H9 (cell line): ENCODE measurements at regions not wholly inside any gene's neighbourhood (a gene's known extent, or its start where the extent isn't known, plus 50 kb on each side); places are given as distances from the start of the nearest gene placed in this dataset.

Source experiments
- DNase-seq: peaks from one replicate; pipeline ENCODE4 v3.0.0-alpha.2; 2017
- H2AFZ ChIP-seq: one replicate; pipeline ENCODE4 v1.6.1; 2013; ENCODE audit warnings: mild to moderate bottlenecking, low read length, control low read depth, moderate library complexity
- H2AK5ac ChIP-seq: 2 replicates; pipeline ENCODE4 v1.6.1; 2013; ENCODE audit warnings: low read length, control low read depth, mixed read lengths; ENCODE audit not compliant: insufficient read length
- H2BK120ac ChIP-seq: one replicate; pipeline ENCODE4 v1.6.1; 2013; ENCODE audit warnings: low read depth, mild to moderate bottlenecking, low read length, control low read depth, inconsistent platforms; ENCODE audit not compliant: poor library complexity, severe bottlenecking
- H2BK12ac ChIP-seq: 2 replicates; pipeline ENCODE4 v1.6.1; 2013; ENCODE audit warnings: low read length, control low read depth, mixed read lengths, low read depth; ENCODE audit not compliant: insufficient read length
- H2BK15ac ChIP-seq: 2 replicates; pipeline ENCODE4 v1.6.1; 2013; ENCODE audit warnings: low read depth, low read length, control low read depth
- H2BK20ac ChIP-seq: one replicate; pipeline ENCODE4 v1.6.1; 2013; ENCODE audit warnings: low read depth, mild to moderate bottlenecking, low read length, control low read depth, inconsistent platforms; ENCODE audit not compliant: poor library complexity, severe bottlenecking
- H2BK5ac ChIP-seq: 2 replicates; pipeline ENCODE4 v1.6.1; 2013; ENCODE audit warnings: low read length, control low read depth, mixed read lengths; ENCODE audit not compliant: insufficient read length
- H3K14ac ChIP-seq: 2 replicates; pipeline ENCODE4 v1.6.1; 2013; ENCODE audit warnings: low read length, control low read depth; ENCODE audit not compliant: insufficient read depth
- H3K18ac ChIP-seq: 2 replicates; pipeline ENCODE4 v1.6.1; 2013; ENCODE audit warnings: low read depth, mild to moderate bottlenecking, mixed read lengths, low read length, control low read depth; ENCODE audit not compliant: insufficient read length
- H3K23ac ChIP-seq: 2 replicates; pipeline ENCODE4 v1.6.1; 2013; ENCODE audit warnings: low read length, control low read depth, mixed read lengths, low read depth; ENCODE audit not compliant: insufficient read length
- H3K23me2 ChIP-seq: 2 replicates; pipeline ENCODE4 v1.6.1; 2013; ENCODE audit warnings: low read depth, mild to moderate bottlenecking, mixed read lengths, low read length, control low read depth; ENCODE audit not compliant: insufficient read length, poor library complexity, severe bottlenecking
- H3K27ac ChIP-seq: 2 replicates; pipeline ENCODE4 v1.5.1; 2013; ENCODE audit warnings: low read length, control low read depth, mixed read lengths, low read depth; ENCODE audit not compliant: insufficient read length
- H3K27me3 ChIP-seq: 2 replicates; pipeline ENCODE4 v1.6.1; 2013; ENCODE audit warnings: low read length, control low read depth, inconsistent platforms; ENCODE audit not compliant: insufficient read depth
- H3K4ac ChIP-seq: 2 replicates; pipeline ENCODE4 v1.6.1; 2013; ENCODE audit warnings: low read depth, mild to moderate bottlenecking, control low read depth, inconsistent platforms, low read length, moderate library complexity
- H3K4me1 ChIP-seq: 2 replicates; pipeline ENCODE4 v1.6.1; 2013; ENCODE audit warnings: low read length, control low read depth, inconsistent platforms; ENCODE audit not compliant: insufficient read depth
- H3K4me2 ChIP-seq: 2 replicates; pipeline ENCODE4 v1.6.1; 2013; ENCODE audit warnings: low read length, control low read depth, mixed read lengths; ENCODE audit not compliant: insufficient read length, insufficient read depth
- H3K56ac ChIP-seq: 2 replicates; pipeline ENCODE4 v1.6.1; 2013; ENCODE audit warnings: low read depth, mild to moderate bottlenecking, mixed read lengths, low read length, control low read depth; ENCODE audit not compliant: insufficient read length
- H3K79me1 ChIP-seq: 2 replicates; pipeline ENCODE4 v1.6.1; 2013; ENCODE audit warnings: low read depth, mild to moderate bottlenecking, moderate library complexity, low read length, control low read depth, inconsistent platforms; ENCODE audit not compliant: insufficient read depth, poor library complexity, severe bottlenecking
- H3K79me2 ChIP-seq: 2 replicates; pipeline ENCODE4 v1.6.1; 2013; ENCODE audit warnings: low read length, control low read depth, inconsistent platforms; ENCODE audit not compliant: insufficient read depth
- H3K9ac ChIP-seq: 2 replicates; pipeline ENCODE4 v1.6.1; 2013; ENCODE audit warnings: low read length, control low read depth, mixed read lengths; ENCODE audit not compliant: insufficient read length; ENCODE audit errors: extremely low read depth
- H3K9me3 ChIP-seq: one replicate; pipeline ENCODE4 v1.6.1; 2013; ENCODE audit warnings: low read depth, low read length, inconsistent platforms; ENCODE audit not compliant: control insufficient read depth
- H3T11ph ChIP-seq: one replicate; pipeline ENCODE4 v1.6.1; 2013; ENCODE audit warnings: mild to moderate bottlenecking, low read length, control low read depth, inconsistent platforms
- H4K20me1 ChIP-seq: one replicate; pipeline ENCODE4 v1.6.1; 2013; ENCODE audit not compliant: control insufficient read depth, insufficient read length, insufficient read depth
- H4K5ac ChIP-seq: 2 replicates; pipeline ENCODE4 v1.6.1; 2013; ENCODE audit warnings: low read depth, mild to moderate bottlenecking, mixed read lengths, low read length, control low read depth; ENCODE audit not compliant: insufficient read length
- H4K8ac ChIP-seq: replicated peaks from 2 replicates; pipeline ENCODE4 v1.6.1; 2013; ENCODE audit warnings: low read length, control low read depth, mixed read lengths, low read depth; ENCODE audit not compliant: insufficient read length
- H4K91ac ChIP-seq: 2 replicates; pipeline ENCODE4 v1.6.1; 2013; ENCODE audit warnings: low read depth, mild to moderate bottlenecking, moderate library complexity, mixed read lengths, low read length, control low read depth; ENCODE audit not compliant: insufficient read length
- H3K27ac Mint-ChIP-seq, 3 experiments: 2 replicates in 2 of 3; 3 replicates in 1 of 3; pipeline ENCODE4 v1.8.0; 2020 to 2021; ENCODE audit warnings: mixed read lengths in 3 of 3, mild to moderate bottlenecking in 1 of 3, moderate library complexity in 1 of 3
- H3K27me3 Mint-ChIP-seq: 2 replicates; pipeline ENCODE4 v1.8.0; 2021; ENCODE audit warnings: low read depth, mild to moderate bottlenecking, moderate library complexity, mixed read lengths
- H3K36me3 Mint-ChIP-seq, 3 experiments: 2 replicates in 2 of 3; 3 replicates in 1 of 3; pipeline ENCODE4 v1.8.0; 2020 to 2021; ENCODE audit warnings: low read depth in 3 of 3, mixed read lengths in 3 of 3; ENCODE audit not compliant: insufficient read depth in 1 of 3
- H3K4me1 Mint-ChIP-seq, 2 experiments: 2 replicates each; pipeline ENCODE4 v1.8.0; 2020; ENCODE audit warnings: mixed read lengths in 2 of 2
- H3K4me3 Mint-ChIP-seq, 2 experiments: 2 replicates in 1 of 2; 3 replicates in 1 of 2; pipeline ENCODE4 v1.8.0; 2020 to 2021; ENCODE audit warnings: mild to moderate bottlenecking in 2 of 2, mixed read lengths in 2 of 2, moderate library complexity in 1 of 2
- H3K9me3 Mint-ChIP-seq, 2 experiments: 2 replicates in 1 of 2; 3 replicates in 1 of 2; pipeline ENCODE4 v1.8.0; 2020; ENCODE audit warnings: mild to moderate bottlenecking in 2 of 2, mixed read lengths in 2 of 2, moderate library complexity in 1 of 2
- WGBS: extraction: QIAGEN DNeasy Blood & Tissue Kit; methylation state at CpG from one replicate; pipeline ENCODE4 v1.1.7; 2013; ENCODE audit warnings: missing lambda C conversion rate, low lambda C conversion rate, mixed read lengths; ENCODE audit not compliant: insufficient read length; ENCODE audit errors: extremely low coverage; 5-methylcytosine and 5-hydroxymethylcytosine counted together
- TF ChIP-seq, protein P1 (sequence below): fragments of 200-600 bp; sonication (generic); conservative IDR thresholded peaks from 3 replicates; pipeline ENCODE4 v1.8.0; 2021; ENCODE audit warnings: antibody characterized with exemption, mild to moderate bottlenecking

DNA sequence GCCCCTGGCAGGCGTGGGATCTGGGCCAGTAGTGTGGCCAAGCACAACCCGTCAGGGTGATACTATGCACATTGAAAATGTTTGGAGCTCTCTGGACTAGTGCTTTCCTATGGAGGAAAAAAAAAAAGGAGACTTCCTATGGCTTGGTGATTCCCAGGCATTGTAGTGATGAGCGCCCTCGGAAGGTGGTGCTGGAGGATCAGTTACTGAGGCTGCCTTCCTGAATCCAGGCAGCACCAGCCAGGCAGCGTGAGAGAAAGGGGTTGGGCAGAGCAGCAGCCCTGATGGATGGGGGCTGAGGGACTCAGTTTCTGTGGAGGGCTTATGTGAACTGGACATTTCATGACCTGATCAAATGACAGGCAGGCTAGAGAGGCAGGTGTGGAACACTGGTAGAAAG, 70.9 kb downstream of the CHRNA1 start:
- Histone ChIP-seq H2BK120ac (no peak overlapping the region), H2AK5ac (no peak overlapping the region), H3K79me2 (no peaks in the 10 kb centered on the region), H3K9me3 (no peaks in the 10 kb centered on the region), H3K4me2 (no peak overlapping the region), H3K4ac (no peak overlapping the region), H3K27me3 (no peaks in the 10 kb centered on the region), H4K8ac (no peak overlapping the region), H3K9ac (no peak overlapping the region), H2BK20ac (no peak overlapping the region), H2AFZ (no peak overlapping the region), H3K23me2 (no peaks in the 10 kb centered on the region), H2BK12ac (no peak overlapping the region), H3K4me1 (no peaks in the 10 kb centered on the region), H3K79me1 (no peaks in the 10 kb centered on the region), H3K18ac (no peak overlapping the region), H4K91ac (no peak overlapping the region), H4K20me1 (no peaks in the 10 kb centered on the region), H3K27ac (no peak overlapping the region), H3K56ac (no peak overlapping the region), H3T11ph (no peak overlapping the region), H2BK5ac (no peak overlapping the region), H3K14ac (no peak overlapping the region), H3K23ac (no peak overlapping the region), H4K5ac (no peak overlapping the region), H2BK15ac (no peak overlapping the region)
- Mint-ChIP-seq H3K27me3 (peaks cover 8% of the 10 kb centered on the region), H3K4me1 (peaks cover 5 to 6% of the 10 kb centered on the region in 2 experiments; a peak in 3 of 4 replicates), H3K36me3 (no peaks in the 10 kb centered on the region), H3K4me3 (no peak overlapping the region), H3K9me3 (peaks cover 2% of the 10 kb centered on the region in 2 experiments; a peak in 3 of 5 replicates), H3K27ac (no peak overlapping the region)
- no CpG with 5 or more reads among the region's 5 CpGs for WGBS
- TF ChIP-seq, protein P1, sequence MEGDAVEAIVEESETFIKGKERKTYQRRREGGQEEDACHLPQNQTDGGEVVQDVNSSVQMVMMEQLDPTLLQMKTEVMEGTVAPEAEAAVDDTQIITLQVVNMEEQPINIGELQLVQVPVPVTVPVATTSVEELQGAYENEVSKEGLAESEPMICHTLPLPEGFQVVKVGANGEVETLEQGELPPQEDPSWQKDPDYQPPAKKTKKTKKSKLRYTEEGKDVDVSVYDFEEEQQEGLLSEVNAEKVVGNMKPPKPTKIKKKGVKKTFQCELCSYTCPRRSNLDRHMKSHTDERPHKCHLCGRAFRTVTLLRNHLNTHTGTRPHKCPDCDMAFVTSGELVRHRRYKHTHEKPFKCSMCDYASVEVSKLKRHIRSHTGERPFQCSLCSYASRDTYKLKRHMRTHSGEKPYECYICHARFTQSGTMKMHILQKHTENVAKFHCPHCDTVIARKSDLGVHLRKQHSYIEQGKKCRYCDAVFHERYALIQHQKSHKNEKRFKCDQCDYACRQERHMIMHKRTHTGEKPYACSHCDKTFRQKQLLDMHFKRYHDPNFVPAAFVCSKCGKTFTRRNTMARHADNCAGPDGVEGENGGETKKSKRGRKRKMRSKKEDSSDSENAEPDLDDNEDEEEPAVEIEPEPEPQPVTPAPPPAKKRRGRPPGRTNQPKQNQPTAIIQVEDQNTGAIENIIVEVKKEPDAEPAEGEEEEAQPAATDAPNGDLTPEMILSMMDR = peak; percentile 40; the same call in 1 of the 3 replicates
- DNase-seq = peak; percentile 85
